Loucy (cell line): ENCODE measurements at regions not wholly inside any gene's neighbourhood (a gene's known extent, or its start where the extent isn't known, plus 50 kb on each side); places are given as distances from the start of the nearest gene placed in this dataset.

Source experiments
- H2AFZ ChIP-seq: fragments of 200-600 bp; sonication (generic); 2 replicates; pipeline ENCODE4 v1.6.0; 2016; ENCODE audit warnings: antibody characterized with exemption, mild to moderate bottlenecking, low read length, moderate library complexity
- H3F3A ChIP-seq: fragments of 200-600 bp; 2 replicates; pipeline ENCODE4 v1.6.0; 2016; ENCODE audit warnings: antibody characterized with exemption, low read depth, mild to moderate bottlenecking
- H3K27me3 ChIP-seq: fragments of 200-600 bp; sonication (generic); 2 replicates; pipeline ENCODE4 v1.6.1; 2014; ENCODE audit warnings: low read length, mild to moderate bottlenecking; ENCODE audit not compliant: insufficient read depth, poor library complexity, severe bottlenecking
- H3K36me3 ChIP-seq: fragments of 200-600 bp; sonication (generic); 2 replicates; pipeline ENCODE4 v1.6.1; 2016; ENCODE audit warnings: low read length; ENCODE audit not compliant: insufficient read depth
- H3K4me1 ChIP-seq: fragments of 200-600 bp; sonication (generic); 2 replicates; pipeline ENCODE4 v1.5.1; 2014; ENCODE audit warnings: low read length, mild to moderate bottlenecking; ENCODE audit not compliant: insufficient read depth, poor library complexity, severe bottlenecking
- H3K4me2 ChIP-seq: fragments of 200-600 bp; sonication (generic); 2 replicates; pipeline ENCODE4 v1.6.0; 2014; ENCODE audit warnings: antibody characterized with exemption, low read length, low read depth, mild to moderate bottlenecking; ENCODE audit not compliant: poor library complexity, severe bottlenecking
- H3K4me3 ChIP-seq: fragments of 200-600 bp; sonication (generic); 2 replicates; pipeline ENCODE4 v1.5.1; 2014; ENCODE audit warnings: low read length, mild to moderate bottlenecking, mixed read lengths; ENCODE audit not compliant: poor library complexity, severe bottlenecking
- H3K79me2 ChIP-seq: fragments of 200-600 bp; sonication (generic); 2 replicates; pipeline ENCODE4 v1.6.1; 2014; ENCODE audit warnings: low read length; ENCODE audit not compliant: insufficient read depth
- H3K9ac ChIP-seq: fragments of 200-600 bp; sonication (generic); 2 replicates; pipeline ENCODE4 v1.6.0; 2014; ENCODE audit warnings: mild to moderate bottlenecking, low read depth, low read length, moderate library complexity; ENCODE audit not compliant: poor library complexity, severe bottlenecking
- H3K9me2 ChIP-seq: fragments of 200-600 bp; sonication (generic); replicated peaks from 2 replicates; pipeline ENCODE4 v1.6.1; 2016; ENCODE audit warnings: low read depth, low read length, mixed read lengths
- H3K9me3 ChIP-seq: fragments of 200-600 bp; sonication (generic); 2 replicates; pipeline ENCODE4 v1.6.1; 2014; ENCODE audit warnings: mild to moderate bottlenecking, antibody characterized with exemption, low read length, low read depth; ENCODE audit not compliant: insufficient read depth
- H4K20me1 ChIP-seq: fragments of 200-600 bp; sonication (generic); 2 replicates; pipeline ENCODE4 v1.6.0; 2014; ENCODE audit warnings: antibody characterized with exemption, low read length, mild to moderate bottlenecking; ENCODE audit not compliant: insufficient read depth, poor library complexity, severe bottlenecking
- CTCF ChIP-seq: fragments of 200-600 bp; sonication (generic); conservative IDR thresholded peaks from 2 replicates; pipeline ENCODE4 v1.5.1; 2014; ENCODE audit warnings: mild to moderate bottlenecking, antibody characterized with exemption, low read length
- EZH2phosphoT487 ChIP-seq: fragments of 200-600 bp; IDR thresholded peaks from 2 replicates; pipeline ENCODE4 v1.6.1; 2018; ENCODE audit warnings: antibody characterized with exemption, mild to moderate bottlenecking, moderate library complexity, borderline replicate concordance

- H4K20me1 ChIP-seq: no peaks in the 10 kb centered on the region
- H3K4me3 ChIP-seq: no peak overlapping the region
- no peak overlapping the region for H2AFZ ChIP-seq
- H3K79me2 ChIP-seq: no peaks in the 10 kb centered on the region
- no peak for TF ChIP-seq EZH2phosphoT487
- TF ChIP-seq CTCF: no peak
- H3K36me3 ChIP-seq: no peaks in the 10 kb centered on the region
- no peaks in the 10 kb centered on the region for H3F3A ChIP-seq
- H3K4me1 ChIP-seq: no peaks in the 10 kb centered on the region
- no peaks in the 10 kb centered on the region; the same call in 1 of the 2 replicates for H3K9me3 ChIP-seq
- H3K4me2 ChIP-seq: no peak overlapping the region
- no peaks in the 10 kb centered on the region for H3K27me3 ChIP-seq
- H3K9me2 ChIP-seq: no peaks in the 10 kb centered on the region
- no peak overlapping the region for H3K9ac ChIP-seq
Observed at GRCh38 chr18:75525331-75525730, 97.8 kb upstream of the SMIM21 start.

GRCh38 chr18:75524841-75525240, 97.3 kb upstream of the SMIM21 start:
- Histone ChIP-seq H3K9me3 (no peaks in the 10 kb centered on the region; the same call in 1 of the 2 replicates), H3K27me3 (no peaks in the 10 kb centered on the region), H3K4me1 (no peaks in the 10 kb centered on the region), H3F3A (no peaks in the 10 kb centered on the region), H3K9ac (no peak overlapping the region), H3K79me2 (no peaks in the 10 kb centered on the region), H3K36me3 (no peaks in the 10 kb centered on the region), H3K9me2 (no peaks in the 10 kb centered on the region), H3K4me2 (no peak overlapping the region), H4K20me1 (no peaks in the 10 kb centered on the region), H3K4me3 (no peak overlapping the region), H2AFZ (no peak overlapping the region)
- TF ChIP-seq CTCF (no peak), EZH2phosphoT487 (no peak)

GRCh38 chr18:75524181-75524580, 96.7 kb upstream of the SMIM21 start:
- Histone ChIP-seq H3K4me2 (no peak overlapping the region), H3K4me3 (no peak overlapping the region), H3K9ac (no peak overlapping the region), H3K36me3 (no peaks in the 10 kb centered on the region), H4K20me1 (no peaks in the 10 kb centered on the region), H2AFZ (no peak overlapping the region), H3K4me1 (no peaks in the 10 kb centered on the region), H3K79me2 (no peaks in the 10 kb centered on the region), H3K9me3 (no peaks in the 10 kb centered on the region; the same call in 1 of the 2 replicates), H3F3A (no peaks in the 10 kb centered on the region), H3K27me3 (no peaks in the 10 kb centered on the region), H3K9me2 (no peaks in the 10 kb centered on the region)
- TF ChIP-seq CTCF (no peak), EZH2phosphoT487 (no peak)
